ENCODE measurements at regions not wholly inside any gene's neighbourhood (a gene's known extent, or its start where the extent isn't known, plus 50 kb on each side); places are given as distances from the start of the nearest gene placed in this dataset.

- Histone ChIP-seq H3K4me1 (replicated peaks in 1 of 2; ENCODE audit: control insufficient read depth in 2 of 2, insufficient read depth in 2 of 2, low read length in 2 of 2) (peaks cover 0 to 7% of the 10 kb centered on the region in 2 experiments; a peak in 2 of 5 replicates), H3K9me1 (ENCODE audit: control insufficient read depth, insufficient read depth, low read length) (no peaks in the 10 kb centered on the region), H3K9ac (ENCODE audit: insufficient read depth in 1 of 2, low read depth in 2 of 2, low read length in 2 of 2) (no peak overlapping the region), H3K4me3 (no peak overlapping the region), H2AFZ (ENCODE audit: low read depth, low read length) (no peak overlapping the region), H3K27me3 (ENCODE audit: control insufficient read depth in 2 of 2, insufficient read depth in 2 of 2, low read length in 2 of 2) (no peaks in the 10 kb centered on the region), H4K20me1 (replicated peaks; ENCODE audit: control insufficient read depth, insufficient read depth, low read length) (no peaks in the 10 kb centered on the region; the same call in 1 of the 2 replicates), H3K27ac (ENCODE audit: extremely low read depth, low read depth, low read length) (no peak overlapping the region), H3K79me2 (ENCODE audit: control insufficient read depth, insufficient read depth, low read length) (no peaks in the 10 kb centered on the region), H3K4me2 (ENCODE audit: insufficient read depth, low read length) (no peak overlapping the region), H3K36me3 (ENCODE audit: control insufficient read depth, insufficient read depth, low read length) (no peaks in the 10 kb centered on the region), H3K9me3 (replicated peaks; ENCODE audit: control insufficient read depth, insufficient read depth, low read depth, low read length) (no peaks in the 10 kb centered on the region)
- DNase-seq (ENCODE audit: extremely low read depth in 1 of 4, low spot score in 3 of 4) (no peak), FAIRE-seq (no peak), ATAC-seq (no peak)
- WGBS (ENCODE audit: insufficient coverage, low coverage, missing lambda C conversion rate) = 52% methylated on average over 15 of the region's 15 CpGs
- intact Hi-C loops (cut with micrococcal nuclease) = no loop called here
- CTCF ChIA-PET (ENCODE audit: low intra/inter-chr PET ratio) = no interaction called here
- BruUV-seq (replicated peaks) = no TSS peak
- POLR2A ChIA-PET = interaction anchor here (0.8 to 1.0 kb wide), 3 partner anchors 19 to 665 kb away, joined by 3 to 4 read pairs (median 4); no protein-coding TSS in a partner anchor
- in situ Hi-C loops (cut with MboI) = no loop called here
- TF ChIP-seq NFIC (IDR thresholded peaks at IDR 0.05) = peak; percentile 58
- TF ChIP-seq MEIS2 (IDR thresholded peaks at IDR 0.05; ENCODE audit: partially characterized antibody) = peak; percentile 14
- TF ChIP-seq HDAC3 (IDR thresholded peaks at IDR 0.05; ENCODE audit: borderline replicate concordance, partially characterized antibody) = no peak
- TF ChIP-seq ZNF165 (CRISPR knock-in tag; IDR thresholded peaks at IDR 0.05; ENCODE audit: borderline replicate concordance) = no peak
- TF ChIP-seq MLX (CRISPR knock-in tag; conservative IDR thresholded peaks at IDR 0.05) = no peak
- no peak for TF ChIP-seq OTX1 (CRISPR knock-in tag; IDR thresholded peaks at IDR 0.05)
- no peak for TF ChIP-seq ZNF174 (CRISPR knock-in tag; IDR thresholded peaks at IDR 0.05)
- no peak for TF ChIP-seq PBX2 (CRISPR knock-in tag; IDR thresholded peaks at IDR 0.05; ENCODE audit: low read depth)
- TF ChIP-seq PBX2 (tag; conservative IDR thresholded peaks at IDR 0.05; ENCODE audit: low read depth) = peak; percentile 53; the same call in 1 of the 2 replicates
Measured at GRCh38 chr16:27638833-27639560, 89.1 kb downstream of the KATNIP start.
